PFSK-1 (cell line): ENCODE measurements at regions not wholly inside any gene's neighbourhood (a gene's known extent, or its start where the extent isn't known, plus 50 kb on each side); places are given as distances from the start of the nearest gene placed in this dataset.

Experiments used
- FOXP2 ChIP-seq: optimal IDR thresholded peaks from 2 replicates; pipeline ENCODE3; 2011; ENCODE audit warnings: borderline replicate concordance, control low read depth, inconsistent platforms; ENCODE audit not compliant: insufficient read depth; ENCODE audit errors: extremely low read length, extremely low read depth
- POLR2AphosphoS5 ChIP-seq: IDR thresholded peaks from 2 replicates; pipeline ENCODE4 v1.6.1; 2012; ENCODE audit warnings: low read depth, mild to moderate bottlenecking, control low read depth, low read length, moderate library complexity
- REST ChIP-seq, 2 experiments: IDR thresholded peaks; 2 replicates each; pipeline versions ENCODE4 v1.6.1 to v1.8.0; 2011 to 2012; ENCODE audit warnings: low read depth in 2 of 2, low read length in 2 of 2, control low read depth in 1 of 2, inconsistent platforms in 1 of 2, mild to moderate bottlenecking in 1 of 2, moderate library complexity in 1 of 2; ENCODE audit not compliant: insufficient read depth in 1 of 2
- SIN3A ChIP-seq: IDR thresholded peaks from 2 replicates; pipeline ENCODE4 v1.6.1; 2012; ENCODE audit warnings: mild to moderate bottlenecking, low read length, moderate library complexity, borderline replicate concordance; ENCODE audit not compliant: insufficient read depth
- TAF1 ChIP-seq: IDR thresholded peaks from 2 replicates; pipeline ENCODE4 v1.6.1; 2012; ENCODE audit warnings: low read length, control low read depth, borderline replicate concordance; ENCODE audit not compliant: insufficient read depth

- TF ChIP-seq SIN3A = no peak
- TF ChIP-seq FOXP2 = no peak
- TF ChIP-seq POLR2AphosphoS5 = no peak
- TF ChIP-seq REST (IDR thresholded peaks at IDR 0.05; ENCODE audit: insufficient read depth in 1 of 2, low read depth in 2 of 2, low read length in 2 of 2) = no peak
- no peak for TF ChIP-seq TAF1
Observed at GRCh38 chr11:31861011-31861410, 49.9 kb upstream of the PAX6 start.
